Mesenteric fat pad (tissue), 1 donor: ENCODE measurements at regions not wholly inside any gene's neighbourhood (a gene's known extent, or its start where the extent isn't known, plus 50 kb on each side); places are given as distances from the start of the nearest gene placed in this dataset.
A peak's percentile ranks its signal among the peaks of the same experiment; 100 is the strongest.
"Not testable (repeated sequence)": the region's sequence is repeated elsewhere in the genome, so short reads cannot be mapped to it uniquely, and the experiment has no call there.

Source experiments
- DNase-seq: peaks from one replicate; pipeline ENCODE4 v3.0.0-alpha.2; 2020; ENCODE audit warnings: low spot score
- donor health status: DM: yes; HTN: yes; CAD: no.

GRCh38 chr14:19241451-19241850 is 192.7 kb downstream of the POTEG start:
- peak; percentile 59 for DNase-seq

GRCh38 chr14:19242529-19242928 is 191.6 kb downstream of the POTEG start:
- DNase-seq: not testable (repeated sequence)

GRCh38 chr14:19266908-19267307 is 167.2 kb downstream of the POTEG start:
- not testable (repeated sequence) for DNase-seq

- peak; percentile 89 for DNase-seq
Observed at GRCh38 chr14:19267636-19268035, 166.5 kb downstream of the POTEG start.

GRCh38 chr14:19268047-19268627 is 166.0 kb downstream of the POTEG start:
- DNase-seq: not testable (repeated sequence)

GRCh38 chr14:19272235-19272634 is 161.9 kb downstream of the POTEG start:
- not testable (repeated sequence) for DNase-seq

- not testable (repeated sequence) for DNase-seq
Observed at GRCh38 chr14:19289669-19290068, 144.5 kb downstream of the POTEG start.

GRCh38 chr14:19300243-19300642 is 133.9 kb downstream of the POTEG start:
- DNase-seq: not testable (repeated sequence)

GRCh38 chr14:19300838-19301237 is 133.3 kb downstream of the POTEG start:
- DNase-seq: not testable (repeated sequence)

- DNase-seq: not testable (repeated sequence)
Observed at GRCh38 chr14:19303844-19304243, 130.3 kb downstream of the POTEG start.

GRCh38 chr14:19304442-19304841 is 129.7 kb downstream of the POTEG start:
- not testable (repeated sequence) for DNase-seq

- DNase-seq: not testable (repeated sequence)
Observed at GRCh38 chr14:19304918-19305317, 129.2 kb downstream of the POTEG start.

GRCh38 chr14:19305776-19306175 is 128.4 kb downstream of the POTEG start:
- not testable (repeated sequence) for DNase-seq

GRCh38 chr14:19306405-19306804 is 127.7 kb downstream of the POTEG start:
- DNase-seq: not testable (repeated sequence)

GRCh38 chr14:19311023-19311422 is 123.1 kb downstream of the POTEG start:
- DNase-seq: not testable (repeated sequence)

- not testable (repeated sequence) for DNase-seq
Observed at GRCh38 chr14:19330678-19331077, 103.5 kb downstream of the POTEG start.

GRCh38 chr14:19337232-19338059 is 96.7 kb downstream of the POTEG start:
- not testable (repeated sequence) for DNase-seq

- not testable (repeated sequence) for DNase-seq
Observed at GRCh38 chr14:19338060-19338372, 96.1 kb downstream of the POTEG start.

GRCh38 chr14:19340976-19341375 is 93.2 kb downstream of the POTEG start:
- DNase-seq: not testable (repeated sequence)

GRCh38 chr14:19341627-19342026 is 92.5 kb downstream of the POTEG start:
- DNase-seq: not testable (repeated sequence)

GRCh38 chr14:19344261-19344660 is 89.9 kb downstream of the POTEG start:
- not testable (repeated sequence) for DNase-seq

- not testable (repeated sequence) for DNase-seq
Observed at GRCh38 chr14:19344689-19345088, 89.5 kb downstream of the POTEG start.
